ENCODE measurements at regions not wholly inside any gene's neighbourhood (a gene's known extent, or its start where the extent isn't known, plus 50 kb on each side); places are given as distances from the start of the nearest gene placed in this dataset.
A peak's percentile ranks its signal among the peaks of the same experiment; 100 is the strongest.

- TF ChIP-seq ZNF609 (CRISPR knock-in tag; IDR thresholded peaks at IDR 0.05; ENCODE audit: borderline replicate concordance) (peak; percentile 95), ZBTB43 (CRISPR knock-in tag; conservative IDR thresholded peaks at IDR 0.05) (0 out of 2 replicates have a peak, but pooled peaks have one; percentile 31), KDM2A (CRISPR knock-in tag; IDR thresholded peaks at IDR 0.05; ENCODE audit: borderline replicate concordance, low read depth) (peak; percentile 39; the same call in 1 of the 2 replicates), ZNF496 (CRISPR knock-in tag; IDR thresholded peaks at IDR 0.05; ENCODE audit: insufficient replicate concordance) (no peak), HOXA3 (CRISPR knock-in tag; IDR thresholded peaks at IDR 0.05) (peak; percentile 92), ZKSCAN8 (CRISPR knock-in tag; IDR thresholded peaks at IDR 0.05; ENCODE audit: borderline replicate concordance) (peak; percentile 95), PBX3 (CRISPR knock-in tag; IDR thresholded peaks at IDR 0.05; ENCODE audit: borderline replicate concordance) (no peak), NFKBIZ (CRISPR knock-in tag; IDR thresholded peaks at IDR 0.05) (peak; percentile 98), THYN1 (CRISPR knock-in tag; IDR thresholded peaks at IDR 0.05; ENCODE audit: borderline replicate concordance, low read depth) (no peak), ZC3H4 (CRISPR knock-in tag; IDR thresholded peaks at IDR 0.05; ENCODE audit: borderline replicate concordance) (peak; percentile 81), ARID2 (CRISPR knock-in tag; IDR thresholded peaks at IDR 0.05; ENCODE audit: borderline replicate concordance) (peak; percentile 78; the same call in 1 of the 2 replicates), ARNTL (CRISPR knock-in tag; IDR thresholded peaks at IDR 0.05) (peak; percentile 82), ZNF121 (CRISPR knock-in tag; IDR thresholded peaks at IDR 0.05) (peak; percentile 38; the same call in 1 of the 2 replicates), FOXM1 (CRISPR knock-in tag; IDR thresholded peaks at IDR 0.05) (no peak), ZNF678 (CRISPR knock-in tag; IDR thresholded peaks at IDR 0.05) (0 out of 2 replicates have a peak, but pooled peaks have one; percentile 4), MLLT10 (CRISPR knock-in tag; IDR thresholded peaks at IDR 0.05) (no peak)
- TF ChIP-seq, protein P1, sequence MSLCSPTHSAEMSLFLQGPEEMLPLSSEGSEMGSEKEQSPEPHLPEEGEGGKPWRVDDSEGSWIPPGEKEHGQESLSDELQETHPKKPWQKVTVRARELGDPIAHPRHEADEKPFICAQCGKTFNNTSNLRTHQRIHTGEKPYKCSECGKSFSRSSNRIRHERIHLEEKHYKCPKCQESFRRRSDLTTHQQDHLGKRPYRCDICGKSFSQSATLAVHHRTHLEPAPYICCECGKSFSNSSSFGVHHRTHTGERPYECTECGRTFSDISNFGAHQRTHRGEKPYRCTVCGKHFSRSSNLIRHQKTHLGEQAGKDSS (CRISPR knock-in tag; IDR thresholded peaks at IDR 0.05; ENCODE audit: borderline replicate concordance, low read depth) = peak; percentile 66; the same call in 1 of the 2 replicates
- TF ChIP-seq, protein P2, sequence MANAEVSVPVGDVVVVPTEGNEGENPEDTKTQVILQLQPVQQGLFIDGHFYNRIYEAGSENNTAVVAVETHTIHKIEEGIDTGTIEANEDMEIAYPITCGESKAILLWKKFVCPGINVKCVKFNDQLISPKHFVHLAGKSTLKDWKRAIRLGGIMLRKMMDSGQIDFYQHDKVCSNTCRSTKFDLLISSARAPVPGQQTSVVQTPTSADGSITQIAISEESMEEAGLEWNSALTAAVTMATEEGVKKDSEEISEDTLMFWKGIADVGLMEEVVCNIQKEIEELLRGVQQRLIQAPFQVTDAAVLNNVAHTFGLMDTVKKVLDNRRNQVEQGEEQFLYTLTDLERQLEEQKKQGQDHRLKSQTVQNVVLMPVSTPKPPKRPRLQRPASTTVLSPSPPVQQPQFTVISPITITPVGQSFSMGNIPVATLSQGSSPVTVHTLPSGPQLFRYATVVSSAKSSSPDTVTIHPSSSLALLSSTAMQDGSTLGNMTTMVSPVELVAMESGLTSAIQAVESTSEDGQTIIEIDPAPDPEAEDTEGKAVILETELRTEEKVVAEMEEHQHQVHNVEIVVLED (CRISPR knock-in tag; IDR thresholded peaks at IDR 0.05; ENCODE audit: borderline replicate concordance) = peak; percentile 48; the same call in 1 of the 2 replicates
Measured at GRCh38 chr7:140229591-140230515, 53.1 kb upstream of the KDM7A start (continued).

All from HepG2 (cell line).